DMS153 treated with DMSO at 0.1 percent for 48 hours (cell line): ENCODE measurements at regions not wholly inside any gene's neighbourhood (a gene's known extent, or its start where the extent isn't known, plus 50 kb on each side); places are given as distances from the start of the nearest gene placed in this dataset.

ENCODE experiments used
- DNase-seq: peaks from one replicate; lab custom pipeline; 2025; ENCODE audit not compliant: unreplicated experiment; lab: John Stamatoyannopoulos, UW

DNA sequence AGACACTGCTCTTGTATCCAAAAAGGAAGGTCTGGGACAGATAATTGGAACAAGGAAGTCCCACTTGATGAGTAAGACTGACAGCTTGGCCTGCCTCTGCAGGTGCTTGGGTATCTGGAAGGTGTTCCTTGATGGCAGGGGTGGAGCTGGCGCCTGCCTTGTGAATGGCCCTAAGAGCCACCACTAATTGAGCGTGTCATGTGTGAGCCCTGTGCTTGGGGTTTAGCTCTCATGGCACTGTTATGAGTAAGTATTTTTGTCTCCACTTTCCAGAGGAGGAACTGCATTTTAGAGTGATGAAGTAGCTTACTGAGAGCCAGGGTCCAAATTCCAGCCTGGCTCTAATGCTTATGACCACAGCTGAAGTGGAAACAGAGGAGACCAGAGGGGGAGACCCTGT, 71.2 kb upstream of the NECTIN1 start:
- DNase-seq, result no peak

- DNase-seq, result no peak
Observed at GRCh38 chr11:119798656-119799055, 69.7 kb upstream of the NECTIN1 start.

DNA sequence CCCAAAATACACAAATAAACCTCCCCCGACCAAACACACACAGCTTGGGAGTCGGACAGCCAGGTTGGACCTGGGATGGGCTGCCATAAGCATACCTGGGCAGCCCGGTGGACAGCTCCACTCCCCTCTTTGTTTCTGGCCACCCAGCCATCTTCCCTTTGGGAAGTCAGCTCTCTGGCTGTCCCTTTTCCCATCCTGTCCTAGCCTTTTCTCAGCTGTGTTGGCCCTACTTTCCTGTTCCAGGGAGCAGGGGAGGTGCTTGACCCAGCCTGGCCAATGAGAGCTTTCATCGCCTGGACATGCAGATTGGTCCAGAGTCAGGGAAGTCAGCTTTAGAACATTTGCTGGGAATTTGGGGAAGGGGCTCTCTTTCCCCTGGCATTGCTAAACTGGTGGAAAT, 68.7 kb upstream of the NECTIN1 start:
- DNase-seq, result no peak

- no peak for DNase-seq
Observed at GRCh38 chr11:119797123-119797611, 68.2 kb upstream of the NECTIN1 start.

- DNase-seq, result no peak
Observed at GRCh38 chr11:119796363-119797060, 67.5 kb upstream of the NECTIN1 start.

- DNase-seq, result no peak
Observed at GRCh38 chr11:119795690-119796089, 66.7 kb upstream of the NECTIN1 start.

GRCh38 chr11:119795231-119795630, 66.2 kb upstream of the NECTIN1 start:
- no peak for DNase-seq

- DNase-seq, result no peak
Observed at GRCh38 chr11:119794756-119795155, 65.8 kb upstream of the NECTIN1 start.

DNA sequence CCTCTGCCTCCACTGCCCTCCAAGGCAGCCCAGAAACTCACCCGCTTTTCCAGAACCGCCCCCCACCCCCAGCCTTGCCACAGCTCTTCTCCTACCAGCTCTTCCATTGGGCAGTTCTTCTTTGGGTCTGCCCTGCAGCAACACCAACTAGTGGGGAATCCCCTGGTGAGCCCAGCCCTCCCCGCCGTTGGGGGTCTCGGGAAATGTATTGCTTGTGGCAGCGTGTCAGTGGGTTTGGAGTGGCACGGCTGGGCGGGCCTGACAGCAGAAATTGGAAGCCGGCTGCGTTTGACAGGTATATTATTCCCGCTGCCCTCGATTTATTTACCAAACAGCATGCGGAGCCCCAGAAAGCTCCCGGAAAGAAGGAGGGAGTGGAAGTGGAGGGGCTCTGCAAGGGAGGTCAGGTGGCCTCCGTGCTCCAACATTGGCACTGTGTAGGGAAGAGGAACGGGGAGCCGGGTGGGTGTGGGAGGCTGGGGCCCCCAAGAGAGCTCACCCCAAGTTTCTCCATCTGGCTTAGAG, 65.2 kb upstream of the NECTIN1 start:
- no peak for DNase-seq

DNA sequence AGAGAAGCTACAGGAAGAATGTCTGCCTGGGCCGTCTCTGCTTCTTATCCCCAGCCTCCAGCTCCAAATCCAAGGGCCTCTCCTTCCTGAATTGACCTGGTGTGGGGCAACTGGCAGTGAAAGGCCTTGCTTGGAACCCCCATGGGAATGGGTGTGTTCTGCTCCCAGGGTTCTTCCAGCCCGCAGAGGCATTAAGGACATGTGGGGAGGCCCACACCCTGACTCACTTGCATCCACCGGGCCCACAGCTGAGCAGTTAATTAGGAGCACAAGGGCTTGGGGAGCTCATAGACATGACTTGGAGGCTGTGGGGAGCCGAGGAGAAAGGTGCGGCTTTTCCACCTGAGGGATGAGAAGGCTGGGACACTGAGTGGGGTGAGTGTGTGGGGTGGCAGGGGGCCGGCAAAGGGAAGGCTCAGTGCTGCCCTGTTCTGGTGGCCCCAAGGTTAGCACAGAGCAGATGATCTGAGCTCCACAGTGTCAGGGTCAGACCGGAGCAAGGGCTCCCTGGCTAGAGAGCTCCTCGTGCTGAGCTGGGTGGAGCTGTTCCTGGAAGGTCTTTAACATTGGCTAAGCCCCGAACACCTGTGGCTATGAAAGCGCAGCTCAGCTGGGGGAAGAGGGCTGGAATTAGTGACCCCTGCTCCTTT, 64.5 kb upstream of the NECTIN1 start:
- DNase-seq, result no peak

- DNase-seq, result no peak
Observed at GRCh38 chr11:119791701-119792151, 62.7 kb upstream of the NECTIN1 start.

DNA sequence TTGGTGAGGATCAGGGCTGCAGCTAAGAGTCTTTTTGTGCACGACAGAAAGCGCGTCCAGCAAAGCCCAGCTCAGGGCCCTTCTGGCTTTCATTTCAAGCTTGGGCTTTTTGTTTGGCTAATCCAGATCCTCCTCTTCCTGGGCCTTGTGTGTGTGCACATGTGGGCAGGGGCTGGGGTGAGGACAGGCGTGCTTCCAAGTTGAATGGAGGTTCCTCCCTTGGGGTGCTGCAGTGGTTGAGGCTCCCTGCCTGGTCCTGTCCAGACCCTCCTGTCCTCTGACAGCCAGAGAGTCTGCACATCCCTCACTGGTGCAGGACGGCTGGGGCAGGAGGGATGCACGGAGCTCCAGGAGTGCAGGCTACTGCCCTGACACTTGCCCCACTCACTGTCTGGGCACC, 62.0 kb upstream of the NECTIN1 start:
- no peak for DNase-seq

DNA sequence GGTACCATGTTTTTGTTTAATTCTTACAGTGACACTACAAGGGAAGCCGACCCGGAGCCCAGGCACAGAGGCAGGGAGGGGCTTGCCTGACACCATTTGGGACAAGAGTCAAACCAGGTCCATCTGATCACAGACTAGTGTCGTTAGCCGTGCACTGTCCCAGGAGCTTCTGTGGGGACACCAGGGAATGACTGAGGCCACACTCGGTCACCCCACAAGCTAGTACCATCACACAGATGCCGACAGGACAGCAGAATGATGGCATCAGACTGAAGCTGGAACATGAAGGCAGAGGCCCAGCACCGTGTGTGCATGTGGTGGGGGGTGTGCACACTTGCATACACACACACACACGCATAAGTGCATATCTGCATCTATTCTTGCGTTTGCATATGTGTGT, 61.5 kb upstream of the NECTIN1 start:
- no peak for DNase-seq

DNA sequence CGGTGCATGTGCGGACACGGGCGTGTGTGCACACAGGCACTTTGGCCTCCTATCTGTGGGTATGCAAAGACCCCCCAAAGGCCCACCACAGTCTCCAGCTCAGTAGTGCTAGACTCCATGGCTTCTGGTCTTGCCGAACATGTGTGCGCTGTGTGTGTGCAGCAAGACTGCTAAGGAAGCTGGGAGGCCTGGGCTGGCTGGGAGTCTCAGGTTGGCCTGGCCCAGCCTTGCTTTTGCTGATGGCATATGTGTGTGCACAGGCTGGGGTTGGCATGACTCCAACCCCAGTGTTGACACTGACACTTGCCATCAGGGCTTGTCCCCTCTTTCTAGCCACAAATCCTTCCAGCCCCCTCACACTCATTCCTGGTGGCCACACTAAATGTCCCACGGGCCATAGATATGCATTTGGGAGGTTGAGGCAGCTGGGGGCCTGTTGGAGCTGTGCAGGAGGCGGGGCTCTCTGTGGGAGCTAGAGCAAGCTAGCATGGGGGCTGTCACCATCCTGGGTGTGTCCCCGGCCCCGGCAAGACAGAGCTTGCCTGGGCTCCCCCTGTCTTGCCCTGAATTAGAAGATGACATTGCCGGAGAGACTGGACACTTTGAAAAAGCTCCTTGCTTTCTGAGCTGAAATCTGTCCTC, 60.9 kb upstream of the NECTIN1 start:
- no peak for DNase-seq

DNA sequence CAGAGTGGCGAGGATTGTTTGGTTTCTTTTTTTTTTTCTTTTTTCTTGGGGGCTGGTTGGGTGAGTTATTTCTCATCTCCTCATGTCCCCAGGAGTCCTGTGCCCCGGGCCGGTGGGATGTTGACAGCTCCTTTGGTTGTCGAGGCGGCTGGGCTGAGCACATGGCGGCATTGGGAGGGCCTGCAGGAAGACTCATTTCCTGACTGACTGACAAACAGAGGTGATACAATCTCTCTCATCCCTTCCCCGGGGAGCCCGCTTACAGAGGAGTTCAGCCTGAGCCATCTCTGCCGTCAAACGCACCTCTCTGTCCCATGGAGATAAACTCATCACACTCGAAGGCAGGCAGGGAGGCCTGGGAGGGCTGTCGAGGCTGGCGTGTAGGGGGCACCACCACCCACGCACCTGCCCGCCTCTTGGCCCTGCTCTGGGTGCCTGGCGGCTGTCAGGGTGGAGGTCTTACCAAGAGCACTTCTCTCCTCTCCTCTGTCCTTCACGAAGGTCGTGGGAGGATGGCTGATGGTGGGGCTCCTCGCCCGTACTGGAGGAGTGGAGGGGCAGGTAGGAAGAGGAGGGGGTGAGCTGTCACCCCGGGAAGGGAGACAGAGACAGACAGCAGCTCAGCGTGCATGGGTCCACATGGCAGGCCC, 60.0 kb upstream of the NECTIN1 start:
- DNase-seq, result no peak

GRCh38 chr11:119788096-119788883, 59.3 kb upstream of the NECTIN1 start:
- DNase-seq, result no peak

GRCh38 chr11:119787074-119787461, 58.1 kb upstream of the NECTIN1 start:
- DNase-seq, result no peak

DNA sequence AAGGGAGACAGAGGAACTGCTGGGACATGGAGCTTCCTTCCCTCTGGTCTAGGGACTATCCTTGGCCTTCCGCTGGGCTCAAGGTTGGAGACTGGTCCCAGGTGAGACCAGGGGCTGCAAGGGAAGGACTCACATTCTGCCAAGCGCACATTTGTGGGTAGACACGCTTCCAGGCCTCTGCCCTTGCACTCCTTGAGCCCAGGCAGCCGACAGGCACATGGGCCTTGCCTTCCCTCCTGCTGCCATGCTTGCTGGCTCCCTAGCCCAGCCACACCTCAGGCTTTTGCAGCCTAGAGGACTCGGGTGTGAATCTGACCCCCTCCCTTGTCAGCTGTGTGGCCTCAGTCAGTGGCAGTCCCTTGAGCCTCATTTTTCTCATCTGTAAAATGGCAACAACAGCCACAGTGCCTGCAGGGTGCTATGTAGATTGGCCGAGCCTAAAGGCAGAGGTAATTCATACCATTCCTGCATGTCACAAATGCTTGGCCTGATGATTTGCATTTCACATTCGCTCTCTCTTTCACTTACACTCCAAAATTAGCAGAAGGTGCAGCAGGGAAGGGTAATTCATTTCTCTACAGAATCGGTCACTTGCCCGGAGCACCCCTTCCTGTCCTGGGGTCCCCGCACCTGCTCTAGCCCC, 57.6 kb upstream of the NECTIN1 start:
- DNase-seq, result no peak

GRCh38 chr11:119785131-119785530, 56.1 kb upstream of the NECTIN1 start:
- no peak for DNase-seq

- no peak for DNase-seq
Observed at GRCh38 chr11:119784421-119784820, 55.4 kb upstream of the NECTIN1 start.
